ENCODE measurements at regions not wholly inside any gene's neighbourhood (a gene's known extent, or its start where the extent isn't known, plus 50 kb on each side); places are given as distances from the start of the nearest gene placed in this dataset.

- DNase-seq, result no peak
Measured at GRCh38 chr5:124581738-124582560, 164.5 kb downstream of the ZNF608 start.

- DNase-seq, result no peak
Measured at GRCh38 chr5:124580925-124581737, 165.3 kb downstream of the ZNF608 start.

- no peak for DNase-seq
Measured at GRCh38 chr5:124580512-124580911, 165.9 kb downstream of the ZNF608 start.

- DNase-seq, result no peak
Measured at GRCh38 chr5:124576848-124577409, 169.5 kb downstream of the ZNF608 start.

GRCh38 chr5:124575725-124576124, 170.7 kb downstream of the ZNF608 start:
- DNase-seq, result no peak

- DNase-seq, result no peak
Measured at GRCh38 chr5:124574521-124575436, 171.7 kb downstream of the ZNF608 start.

- no peak for DNase-seq
Measured at GRCh38 chr5:124572971-124573370, 173.5 kb downstream of the ZNF608 start.

GRCh38 chr5:124570285-124571035, 176.0 kb downstream of the ZNF608 start:
- DNase-seq, result no peak

- no peak for DNase-seq
Measured at GRCh38 chr5:124566875-124567450, 179.5 kb downstream of the ZNF608 start.

GRCh38 chr5:124561451-124561850, 185.0 kb downstream of the ZNF608 start:
- no peak for DNase-seq

- DNase-seq, result no peak
Measured at GRCh38 chr5:124560370-124560769, 186.1 kb downstream of the ZNF608 start.

- DNase-seq, result no peak
Measured at GRCh38 chr5:124557761-124558160, 188.7 kb downstream of the ZNF608 start.

GRCh38 chr5:124554746-124555578, 191.5 kb downstream of the ZNF608 start:
- DNase-seq, result no peak

GRCh38 chr5:124553911-124554310, 192.5 kb downstream of the ZNF608 start:
- no peak for DNase-seq

- DNase-seq, result no peak
Measured at GRCh38 chr5:124552526-124552925, 193.9 kb downstream of the ZNF608 start.

- DNase-seq, result no peak
Measured at GRCh38 chr5:124551939-124552279, 194.5 kb downstream of the ZNF608 start.

GRCh38 chr5:124550731-124551130, 195.7 kb downstream of the ZNF608 start:
- no peak for DNase-seq

- DNase-seq, result no peak
Measured at GRCh38 chr5:124549891-124550436, 196.5 kb downstream of the ZNF608 start.

- DNase-seq, result no peak
Measured at GRCh38 chr5:124546643-124547042, 199.8 kb downstream of the ZNF608 start.

- no peak for DNase-seq
Measured at GRCh38 chr5:124544366-124545055, 201.9 kb downstream of the ZNF608 start.

Measured in right forelimb (tissue), 1 donor.